Sigmoid colon (tissue), 6 donors: ENCODE measurements at regions not wholly inside any gene's neighbourhood (a gene's known extent, or its start where the extent isn't known, plus 50 kb on each side); places are given as distances from the start of the nearest gene placed in this dataset.

Experiments
- DNase-seq: peaks from one replicate; pipeline ENCODE4 v3.0.0-alpha.2; 2019
- H3K27ac ChIP-seq, 4 donors: fragments of 200-600 bp; sonication (generic); one replicate each; pipeline ENCODE4 v1.5.1; 2016 to 2019; ENCODE audit warnings: mild to moderate bottlenecking in 1 of 4
- H3K27me3 ChIP-seq, 3 donors: fragments of 200-600 bp; sonication (generic); one replicate each; pipeline ENCODE4 v1.5.1; 2019; ENCODE audit warnings: mild to moderate bottlenecking in 1 of 3
- H3K36me3 ChIP-seq, 4 donors: fragments of 200-600 bp; sonication (generic); one replicate each; pipeline ENCODE4 v1.5.1; 2016 to 2019
- H3K4me1 ChIP-seq, 4 donors: fragments of 200-600 bp; sonication (generic); one replicate each; pipeline ENCODE4 v1.5.1; 2017 to 2019
- H3K4me3 ChIP-seq, 4 donors: fragments of 200-600 bp; sonication (generic); one replicate each; pipeline ENCODE4 v1.5.1; 2017 to 2019; ENCODE audit warnings: mild to moderate bottlenecking in 2 of 4, moderate library complexity in 1 of 4
- H3K9me3 ChIP-seq, 4 donors: fragments of 200-600 bp in 3 of 4; sonication (generic) in 3 of 4; one replicate each; pipeline versions ENCODE4 v1.5.1 to v1.6.1; 2013 to 2019
- EP300 ChIP-seq, 4 donors: sonication (generic); formaldehyde crosslinking; IDR thresholded peaks; one replicate each; pipeline ENCODE4 v1.6.1; 2017; ENCODE audit warnings: antibody characterized with exemption in 4 of 4
- POLR2A ChIP-seq, 2 donors: fragments of 450-650 bp; IDR thresholded peaks; one replicate each; pipeline ENCODE4 v1.6.1; 2016; ENCODE audit warnings: antibody characterized with exemption in 2 of 2, mild to moderate bottlenecking in 2 of 2, moderate library complexity in 2 of 2
- POLR2AphosphoS5 ChIP-seq, 4 donors: sonication (generic); formaldehyde crosslinking; IDR thresholded peaks; one replicate each; pipeline ENCODE4 v1.6.1; 2017; ENCODE audit warnings: antibody characterized with exemption in 4 of 4
- WGBS, 2 donors: extraction: QIAGEN DNeasy Blood & Tissue Kit; methylation state at CpG; one replicate each; pipeline ENCODE4 v1.1.7; 2013; 5-methylcytosine and 5-hydroxymethylcytosine counted together
- intact Hi-C: fragments of 100-400 bp; cut with DNase I; formaldehyde crosslinking; loops from one replicate; pipeline ENCODE4 v1.15.1; 2023
- TF ChIP-seq, protein P1 (sequence below), 4 experiments: fragments of 450-650 bp in 3 of 4; fragments of 200-600 bp in 1 of 4; IDR thresholded peaks; one replicate each; pipeline ENCODE4 v1.5.1; 2016 to 2019; ENCODE audit warnings: antibody characterized with exemption in 4 of 4, mild to moderate bottlenecking in 3 of 4, moderate library complexity in 2 of 4
- donor health status: healthy with polysubstance abuse.
- donor health status: healthy.

DNA sequence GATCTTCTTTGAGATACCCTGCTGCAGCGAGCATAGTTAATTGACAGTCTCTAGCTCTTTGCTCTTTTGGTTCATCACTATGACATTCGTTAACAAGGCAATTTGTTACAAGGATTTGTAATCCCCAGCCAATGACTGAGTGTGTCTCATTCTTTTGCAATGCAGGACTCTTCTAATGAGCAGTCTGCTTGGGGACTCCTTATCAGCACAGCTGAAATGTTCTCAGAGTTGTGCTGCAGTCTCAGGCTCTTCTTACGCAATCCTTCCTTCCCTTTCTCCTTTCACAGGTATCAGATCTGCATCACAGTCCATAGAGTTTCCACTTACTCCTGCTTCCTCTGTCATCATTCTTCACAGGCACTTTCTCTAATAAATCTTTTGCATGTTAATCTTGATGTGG lies 161.2 kb upstream of the OGFRL1 start:
- H3K27ac ChIP-seq = no peak overlapping the region
- TF ChIP-seq POLR2AphosphoS5 (IDR thresholded peaks at IDR 0.05) (no peak), POLR2A (IDR thresholded peaks at IDR 0.05) (no peak), EP300 (IDR thresholded peaks at IDR 0.05) (no peak)
- TF ChIP-seq, protein P1, sequence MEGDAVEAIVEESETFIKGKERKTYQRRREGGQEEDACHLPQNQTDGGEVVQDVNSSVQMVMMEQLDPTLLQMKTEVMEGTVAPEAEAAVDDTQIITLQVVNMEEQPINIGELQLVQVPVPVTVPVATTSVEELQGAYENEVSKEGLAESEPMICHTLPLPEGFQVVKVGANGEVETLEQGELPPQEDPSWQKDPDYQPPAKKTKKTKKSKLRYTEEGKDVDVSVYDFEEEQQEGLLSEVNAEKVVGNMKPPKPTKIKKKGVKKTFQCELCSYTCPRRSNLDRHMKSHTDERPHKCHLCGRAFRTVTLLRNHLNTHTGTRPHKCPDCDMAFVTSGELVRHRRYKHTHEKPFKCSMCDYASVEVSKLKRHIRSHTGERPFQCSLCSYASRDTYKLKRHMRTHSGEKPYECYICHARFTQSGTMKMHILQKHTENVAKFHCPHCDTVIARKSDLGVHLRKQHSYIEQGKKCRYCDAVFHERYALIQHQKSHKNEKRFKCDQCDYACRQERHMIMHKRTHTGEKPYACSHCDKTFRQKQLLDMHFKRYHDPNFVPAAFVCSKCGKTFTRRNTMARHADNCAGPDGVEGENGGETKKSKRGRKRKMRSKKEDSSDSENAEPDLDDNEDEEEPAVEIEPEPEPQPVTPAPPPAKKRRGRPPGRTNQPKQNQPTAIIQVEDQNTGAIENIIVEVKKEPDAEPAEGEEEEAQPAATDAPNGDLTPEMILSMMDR (IDR thresholded peaks at IDR 0.05) = no peak
- H3K9me3 ChIP-seq = peaks cover 0 to 4% (median 1%) of the 10 kb centered on the region in 4 donors
- WGBS, 2 donors = 89 to 90% methylated on average over 3 of the region's 3 CpGs
- no peaks in the 10 kb centered on the region for H3K4me1 ChIP-seq
- no peak overlapping the region for H3K4me3 ChIP-seq
- H3K27me3 ChIP-seq = no peaks in the 10 kb centered on the region
- DNase-seq = no peak
- intact Hi-C loops = no loop called here
- H3K36me3 ChIP-seq = no peaks in the 10 kb centered on the region

DNA sequence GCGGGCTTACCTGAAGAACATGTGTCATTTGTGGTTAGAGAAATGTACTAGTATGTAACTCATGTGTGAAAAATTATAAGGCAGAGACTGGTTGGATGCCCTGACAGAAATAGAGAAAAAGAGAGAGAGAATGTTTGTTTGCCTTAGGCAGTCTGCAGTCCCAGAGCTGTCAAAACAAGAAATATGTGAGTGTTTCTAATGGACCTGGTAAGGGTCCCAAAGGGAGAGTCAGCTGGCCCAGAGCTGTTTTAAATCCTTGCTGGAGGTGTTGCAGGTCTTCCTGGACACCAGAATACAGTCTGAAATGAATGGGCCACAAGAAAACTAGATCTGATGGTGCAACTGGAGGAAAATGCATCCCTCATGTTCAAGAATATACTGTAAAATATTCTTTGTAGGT lies 158.3 kb upstream of the OGFRL1 start:
- Histone ChIP-seq H3K27me3 (no peaks in the 10 kb centered on the region), H3K4me1 (no peaks in the 10 kb centered on the region), H3K36me3 (no peaks in the 10 kb centered on the region), H3K4me3 (no peak overlapping the region), H3K9me3 (peaks cover 0 to 3% (median 0%) of the 10 kb centered on the region in 4 donors), H3K27ac (no peak overlapping the region)
- DNase-seq = no peak
- WGBS, 2 donors = 98 to 99% methylated on average over 1 of the region's 1 CpG
- TF ChIP-seq EP300 (IDR thresholded peaks at IDR 0.05) = no peak
- TF ChIP-seq, protein P1 (IDR thresholded peaks at IDR 0.05) = no peak
- no peak for TF ChIP-seq POLR2A (IDR thresholded peaks at IDR 0.05)
- no peak for TF ChIP-seq POLR2AphosphoS5 (IDR thresholded peaks at IDR 0.05)
- intact Hi-C loops = no loop called here

DNA sequence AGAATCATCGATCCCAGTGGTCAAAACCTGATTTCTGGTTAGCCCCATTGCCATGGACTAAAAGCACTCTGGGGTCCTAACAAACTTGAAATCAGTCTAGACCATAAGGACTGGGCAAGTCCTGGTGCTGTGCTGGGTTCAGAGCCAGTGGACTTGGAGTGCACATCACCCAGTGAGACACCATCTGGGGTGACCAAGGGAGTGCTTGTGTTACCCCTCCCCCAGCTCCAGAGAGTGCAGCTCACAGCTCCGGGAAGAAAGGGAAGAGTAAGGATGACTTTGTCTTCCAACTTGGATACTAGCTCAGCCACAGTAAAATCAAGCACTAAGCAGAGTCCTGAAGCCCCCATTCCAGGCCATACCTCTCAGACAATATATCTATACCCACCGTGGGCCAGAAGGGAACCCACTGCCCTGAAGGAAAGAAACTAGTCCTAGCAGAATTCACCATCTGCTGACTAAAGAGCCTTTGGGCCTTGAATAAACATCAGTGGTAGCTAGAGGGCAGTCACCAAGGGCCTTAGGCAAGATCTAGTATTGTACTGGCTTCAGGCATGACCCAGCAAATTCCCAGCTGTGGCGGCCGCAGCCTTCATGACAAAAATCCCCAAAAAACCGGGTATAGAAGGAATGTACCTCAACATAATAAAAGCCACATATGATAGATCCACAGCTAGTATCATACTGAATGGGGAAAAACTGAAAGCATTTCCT lies 153.5 kb upstream of the OGFRL1 start:
- Histone ChIP-seq H3K4me1 (no peaks in the 10 kb centered on the region), H3K27ac (no peak overlapping the region), H3K36me3 (no peaks in the 10 kb centered on the region), H3K9me3 (no peaks in the 10 kb centered on the region), H3K4me3 (no peak overlapping the region), H3K27me3 (no peaks in the 10 kb centered on the region)
- TF ChIP-seq, protein P1 (IDR thresholded peaks at IDR 0.05) = no peak
- intact Hi-C loops = no loop called here
- 78 to 83% methylated on average over 6 of the region's 6 CpGs for WGBS, 2 donors
- DNase-seq = no peak

DNA sequence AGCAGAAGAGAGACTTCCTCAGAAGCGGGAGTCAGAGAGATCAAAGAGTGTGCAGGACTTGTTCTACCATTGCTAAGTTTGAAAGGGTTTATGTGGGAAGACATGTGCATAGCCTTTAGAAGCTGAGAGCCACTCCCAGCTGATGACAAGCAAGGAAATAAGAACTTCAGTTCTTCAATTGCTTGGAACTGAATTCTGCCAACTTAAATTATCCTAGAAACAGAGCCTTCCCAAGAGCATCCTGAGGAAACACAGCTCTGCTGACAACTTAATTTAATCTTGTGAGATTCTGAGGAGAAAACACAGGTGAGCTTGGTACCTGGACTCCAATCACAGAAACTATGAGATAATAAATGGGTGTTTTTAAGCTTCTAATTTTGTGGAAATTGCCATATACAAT lies 150.6 kb upstream of the OGFRL1 start:
- DNase-seq = no peak
- H3K4me3 ChIP-seq = no peak overlapping the region
- intact Hi-C loops = no loop called here
- WGBS, 2 donors = 76 to 88% methylated on average over 1 of the region's 1 CpG
- no peak overlapping the region for H3K27ac ChIP-seq
- no peaks in the 10 kb centered on the region for H3K9me3 ChIP-seq
- no peaks in the 10 kb centered on the region for H3K27me3 ChIP-seq
- no peaks in the 10 kb centered on the region for H3K36me3 ChIP-seq
- no peaks in the 10 kb centered on the region for H3K4me1 ChIP-seq
- no peak for TF ChIP-seq EP300 (IDR thresholded peaks at IDR 0.05)
- TF ChIP-seq POLR2A (IDR thresholded peaks at IDR 0.05) = no peak
- TF ChIP-seq, protein P1 (IDR thresholded peaks at IDR 0.05) = no peak
- no peak for TF ChIP-seq POLR2AphosphoS5 (IDR thresholded peaks at IDR 0.05)

DNA sequence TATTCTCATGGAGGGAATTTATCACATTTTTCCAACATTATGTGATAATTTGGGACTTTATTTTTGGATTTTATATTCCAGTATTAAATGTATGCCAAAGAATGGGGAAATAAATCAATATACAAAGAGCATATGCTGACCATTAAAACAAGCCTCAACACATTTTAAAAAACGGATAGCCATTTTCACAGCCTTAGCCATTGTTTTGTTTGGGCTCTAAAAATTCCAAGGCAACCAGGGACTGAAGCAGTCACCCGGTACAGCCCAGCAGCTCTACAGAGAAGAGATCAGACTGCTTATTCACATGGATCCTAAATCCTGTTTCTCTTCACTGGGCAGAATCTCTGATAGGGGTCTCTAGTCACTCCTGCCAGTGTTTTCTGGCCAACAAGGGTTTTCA lies 150.2 kb upstream of the OGFRL1 start:
- intact Hi-C loops = no loop called here
- Histone ChIP-seq H3K27me3 (no peaks in the 10 kb centered on the region), H3K4me3 (no peak overlapping the region), H3K27ac (no peak overlapping the region), H3K9me3 (no peaks in the 10 kb centered on the region), H3K4me1 (no peaks in the 10 kb centered on the region), H3K36me3 (no peaks in the 10 kb centered on the region)
- WGBS, 2 donors = 28 to 62% methylated on average over 2 of the region's 2 CpGs
- TF ChIP-seq, protein P1 (IDR thresholded peaks at IDR 0.05) = no peak
- no peak for DNase-seq
